K562 (cell line): ENCODE measurements at regions not wholly inside any gene's neighbourhood (a gene's known extent, or its start where the extent isn't known, plus 50 kb on each side); places are given as distances from the start of the nearest gene placed in this dataset.

Experiments
- ATAC-seq: fragments of 200-7000 bp; cut with Tn5 transposase; 3 replicates; pipeline ENCODE4 v1.9.1; 2020; ENCODE audit warnings: moderate library complexity
- BruUV-seq: library from RNA; stranded (reverse); fragments of 400-500 nt; replicated peaks from 2 replicates; lab custom pipeline; 2021; lab: Mats Ljungman, UMichigan
- CTCF ChIA-PET: fragments of 300-600 bp; formaldehyde crosslinking; extraction: SDS; loops from one replicate; lab custom pipeline; 2021; ENCODE audit warnings: low intra/inter-chr PET ratio; lab: Yijun Ruan, JAX
- POLR2A ChIA-PET: fragments of 300-600, 350-650 bp; sonication (Branson Sonifier 250); formaldehyde crosslinking; extraction: SDS; loops from one replicate; lab custom pipeline; 2021; ENCODE audit warnings: antibody characterized with exemption, inconsistent platforms; lab: Yijun Ruan, JAX
- DNase-seq, 4 experiments: peaks; one replicate each; pipeline versions ENCODE4 v3.0.0 to v3.0.0-alpha.2; 2011 to 2018; ENCODE audit warnings: low spot score in 3 of 4, mixed read lengths in 3 of 4; ENCODE audit errors: extremely low read depth in 1 of 4
- FAIRE-seq: peaks from 2 replicates; lab custom pipeline; 2011; peaks lifted over from hg19 to GRCh38; lab: Jason Lieb, UNC
- H2AFZ ChIP-seq: 2 replicates; pipeline ENCODE4 v1.6.0; 2011; ENCODE audit warnings: low read depth, low read length, control low read depth, inconsistent platforms
- H3K27ac ChIP-seq: fragments of 200-600 bp; 3 replicates; pipeline ENCODE4 v1.8.0; 2011; ENCODE audit warnings: low read depth, mild to moderate bottlenecking, control low read depth, inconsistent platforms, low read length, moderate library complexity, mixed read lengths; ENCODE audit errors: extremely low read depth
- H3K27me3 ChIP-seq, 2 experiments: fragments of 300-600 bp in 1 of 2; 2 replicates in 1 of 2; 3 replicates in 1 of 2; pipeline versions ENCODE4 v1.6.0 to v1.8.0; 2011; ENCODE audit warnings: inconsistent platforms in 2 of 2, low read length in 2 of 2, mild to moderate bottlenecking in 1 of 2, mixed read lengths in 1 of 2, moderate library complexity in 1 of 2; ENCODE audit not compliant: control insufficient read depth in 2 of 2, insufficient read depth in 2 of 2
- H3K36me3 ChIP-seq: fragments of 300-600 bp; 3 replicates; pipeline ENCODE4 v1.8.0; 2011; ENCODE audit warnings: mild to moderate bottlenecking, low read length, inconsistent platforms; ENCODE audit not compliant: control insufficient read depth, insufficient read depth
- H3K4me1 ChIP-seq, 2 experiments: fragments of 200-600 bp in 1 of 2; replicated peaks in 1 of 2; 2 replicates in 1 of 2; 3 replicates in 1 of 2; pipeline versions ENCODE4 v1.5.1 to v1.8.0; 2011; ENCODE audit warnings: inconsistent platforms in 2 of 2, low read length in 2 of 2, mild to moderate bottlenecking in 1 of 2, mixed read lengths in 1 of 2, moderate library complexity in 1 of 2; ENCODE audit not compliant: control insufficient read depth in 2 of 2, insufficient read depth in 2 of 2
- H3K4me2 ChIP-seq: 2 replicates; pipeline ENCODE4 v1.6.1; 2011; ENCODE audit warnings: low read length, control low read depth, inconsistent platforms, mixed read lengths; ENCODE audit not compliant: insufficient read depth
- H3K4me3 ChIP-seq: fragments of 200-600 bp; sonication (generic), shearing (Covaris generic); 2 replicates; pipeline ENCODE4 v1.5.1; 2016; ENCODE audit warnings: control low read depth, inconsistent platforms
- H3K79me2 ChIP-seq: fragments of 200-600 bp; 3 replicates; pipeline ENCODE4 v1.8.0; 2011; ENCODE audit warnings: low read length, inconsistent platforms; ENCODE audit not compliant: control insufficient read depth, insufficient read depth
- H3K9ac ChIP-seq, 2 experiments: 2 replicates each; pipeline versions ENCODE4 v1.6.0 to v1.6.1; 2011; ENCODE audit warnings: low read depth in 2 of 2, low read length in 2 of 2, control low read depth in 1 of 2, inconsistent platforms in 1 of 2, mild to moderate bottlenecking in 1 of 2, mixed read lengths in 1 of 2; ENCODE audit not compliant: insufficient read depth in 1 of 2
- H3K9me1 ChIP-seq: one replicate; pipeline ENCODE4 v1.6.0; 2011; ENCODE audit warnings: inconsistent platforms, mild to moderate bottlenecking, low read length, moderate library complexity; ENCODE audit not compliant: control insufficient read depth, insufficient read depth
- H3K9me3 ChIP-seq: replicated peaks from 2 replicates; pipeline ENCODE4 v1.5.1; 2011; ENCODE audit warnings: low read depth, low read length, inconsistent platforms; ENCODE audit not compliant: control insufficient read depth, insufficient read depth
- H4K20me1 ChIP-seq: replicated peaks from 2 replicates; pipeline ENCODE4 v1.6.1; 2011; ENCODE audit warnings: low read length, inconsistent platforms, mixed read lengths; ENCODE audit not compliant: control insufficient read depth, insufficient read depth
- CBFA2T2 ChIP-seq: fragments of 450-650 bp; conservative IDR thresholded peaks from 2 replicates; pipeline ENCODE4 v1.6.1; 2017; ENCODE audit warnings: mild to moderate bottlenecking
- CBFA2T3 ChIP-seq: fragments of 450-650 bp; IDR thresholded peaks from 2 replicates; pipeline ENCODE4 v1.6.1; 2017
- ELF4 ChIP-seq: fragments of 450-650 bp; formaldehyde crosslinking; IDR thresholded peaks from 2 replicates; pipeline ENCODE4 v1.4.0; 2022; ENCODE audit warnings: missing genetic modification characterization
- RAD21 ChIP-seq, 2 experiments: fragments of 250-450 bp in 1 of 2; fragments of 450-650 bp in 1 of 2; sonication (Bioruptor Pico) in 1 of 2; formaldehyde crosslinking in 1 of 2; IDR thresholded peaks in 1 of 2; conservative IDR thresholded peaks in 1 of 2; 2 replicates each; pipeline versions ENCODE4 v1.4.0 to v1.8.0; 2020 to 2022; ENCODE audit warnings: mild to moderate bottlenecking in 2 of 2, moderate library complexity in 1 of 2
- WGBS: fragments of 100-300 bp; shearing (Covaris generic); methylation state at CpG from one replicate; pipeline ENCODE4 v1.1.6; 2016; ENCODE audit warnings: low coverage, mixed read lengths; ENCODE audit not compliant: insufficient coverage; ENCODE audit errors: missing lambda C conversion rate; 5-methylcytosine and 5-hydroxymethylcytosine counted together
- in situ Hi-C: fragments of 300-500 bp; cut with MboI; formaldehyde crosslinking; loops from 4 replicates; pipeline ENCODE4 v1.15.0; 2018; ENCODE audit warnings: inconsistent platforms, mixed read lengths
- intact Hi-C: fragments of 100-400 bp; cut with micrococcal nuclease; formaldehyde crosslinking; loops from 2 replicates; pipeline ENCODE4 v1.14.2; 2022
- TF ChIP-seq, protein P1 (sequence below), 2 experiments: fragments of 450-650 bp; formaldehyde crosslinking in 1 of 2; IDR thresholded peaks; 2 replicates each; pipeline versions ENCODE4 v1.4.0 to v1.6.1; 2014 to 2020; ENCODE audit warnings: mild to moderate bottlenecking in 2 of 2, borderline replicate concordance in 1 of 2, low read depth in 1 of 2
- TF ChIP-seq, protein P2 (sequence below): fragments of 450-650 bp; IDR thresholded peaks from 2 replicates; pipeline ENCODE4 v1.6.1; 2016; ENCODE audit warnings: borderline replicate concordance
- TF ChIP-seq, protein P3 (sequence below), 3 experiments: IDR thresholded peaks in 2 of 3; conservative IDR thresholded peaks in 1 of 3; 2 replicates each; pipeline ENCODE4 v1.5.1; 2011 to 2012; ENCODE audit warnings: low read length in 3 of 3, mild to moderate bottlenecking in 3 of 3, control low read depth in 2 of 3, improper control_type of control experiment in 1 of 3, inconsistent platforms in 1 of 3, low read depth in 1 of 3, mixed read lengths in 1 of 3, moderate library complexity in 1 of 3; ENCODE audit not compliant: insufficient read depth in 2 of 3

DNA sequence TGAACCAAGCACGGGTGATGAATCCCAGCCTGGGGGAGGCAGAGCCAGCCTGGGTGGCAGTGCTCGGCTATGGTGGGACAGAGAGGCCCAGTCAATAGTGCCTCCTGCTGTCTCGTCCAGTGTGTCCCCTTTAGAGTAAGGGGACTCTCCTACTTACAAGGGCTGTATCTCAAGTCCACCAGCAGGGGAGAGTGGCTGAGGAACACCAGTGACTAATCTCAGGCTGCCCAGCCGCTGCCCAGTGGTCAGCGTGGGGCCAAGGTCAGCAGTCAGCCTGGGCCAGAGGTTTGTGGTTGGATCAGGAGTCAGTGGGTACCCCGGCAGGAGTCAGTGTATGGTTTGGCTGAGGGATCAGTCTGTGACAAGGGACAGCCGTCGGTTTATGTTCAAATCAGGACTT, 109.2 kb upstream of the RUNX3 start:
- ATAC-seq (peak; percentile 56), DNase-seq (peak in 1 of 4 experiments; percentile 37), FAIRE-seq (no peak)
- ChIA-PET POLR2A (no interaction called here), CTCF (interaction anchor here (0.7 kb wide), 1 partner anchor 190 kb away, joined by 3 read pairs; no protein-coding TSS in a partner anchor)
- no TSS peak for BruUV-seq
- H3K9me1 ChIP-seq, result no peaks in the 10 kb centered on the region
- intact Hi-C loops (loop anchor here (5.0 kb wide), 1 partner anchor 107 kb away; the partner anchor contains the start of gene RUNX3), in situ Hi-C loops (no loop called here)
- H3K4me1 ChIP-seq, result peaks cover 0 to under 1% of the 10 kb centered on the region in 2 experiments; a peak in 2 of 5 replicates
- TF ChIP-seq ELF4 (CRISPR knock-in tag) (no peak), CBFA2T2 (0 out of 2 replicates have a peak, but pooled peaks have one; percentile 8), RAD21 (CRISPR knock-in tag; conservative IDR thresholded peaks at IDR 0.05 in 1 of 2, IDR thresholded peaks at IDR 0.05 in 1 of 2) (peak in 1 of 2 experiments; percentile 30; a peak in 2 of 4 replicates), CBFA2T3 (peak; percentile 48)
- TF ChIP-seq, protein P1, sequence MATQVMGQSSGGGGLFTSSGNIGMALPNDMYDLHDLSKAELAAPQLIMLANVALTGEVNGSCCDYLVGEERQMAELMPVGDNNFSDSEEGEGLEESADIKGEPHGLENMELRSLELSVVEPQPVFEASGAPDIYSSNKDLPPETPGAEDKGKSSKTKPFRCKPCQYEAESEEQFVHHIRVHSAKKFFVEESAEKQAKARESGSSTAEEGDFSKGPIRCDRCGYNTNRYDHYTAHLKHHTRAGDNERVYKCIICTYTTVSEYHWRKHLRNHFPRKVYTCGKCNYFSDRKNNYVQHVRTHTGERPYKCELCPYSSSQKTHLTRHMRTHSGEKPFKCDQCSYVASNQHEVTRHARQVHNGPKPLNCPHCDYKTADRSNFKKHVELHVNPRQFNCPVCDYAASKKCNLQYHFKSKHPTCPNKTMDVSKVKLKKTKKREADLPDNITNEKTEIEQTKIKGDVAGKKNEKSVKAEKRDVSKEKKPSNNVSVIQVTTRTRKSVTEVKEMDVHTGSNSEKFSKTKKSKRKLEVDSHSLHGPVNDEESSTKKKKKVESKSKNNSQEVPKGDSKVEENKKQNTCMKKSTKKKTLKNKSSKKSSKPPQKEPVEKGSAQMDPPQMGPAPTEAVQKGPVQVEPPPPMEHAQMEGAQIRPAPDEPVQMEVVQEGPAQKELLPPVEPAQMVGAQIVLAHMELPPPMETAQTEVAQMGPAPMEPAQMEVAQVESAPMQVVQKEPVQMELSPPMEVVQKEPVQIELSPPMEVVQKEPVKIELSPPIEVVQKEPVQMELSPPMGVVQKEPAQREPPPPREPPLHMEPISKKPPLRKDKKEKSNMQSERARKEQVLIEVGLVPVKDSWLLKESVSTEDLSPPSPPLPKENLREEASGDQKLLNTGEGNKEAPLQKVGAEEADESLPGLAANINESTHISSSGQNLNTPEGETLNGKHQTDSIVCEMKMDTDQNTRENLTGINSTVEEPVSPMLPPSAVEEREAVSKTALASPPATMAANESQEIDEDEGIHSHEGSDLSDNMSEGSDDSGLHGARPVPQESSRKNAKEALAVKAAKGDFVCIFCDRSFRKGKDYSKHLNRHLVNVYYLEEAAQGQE (IDR thresholded peaks at IDR 0.05; ENCODE audit: borderline replicate concordance), result peak; percentile 33; the same call in 1 of the 2 replicates
- TF ChIP-seq, protein P1 (CRISPR knock-in tag; IDR thresholded peaks at IDR 0.05; ENCODE audit: low read depth), result no peak
- TF ChIP-seq, protein P2, sequence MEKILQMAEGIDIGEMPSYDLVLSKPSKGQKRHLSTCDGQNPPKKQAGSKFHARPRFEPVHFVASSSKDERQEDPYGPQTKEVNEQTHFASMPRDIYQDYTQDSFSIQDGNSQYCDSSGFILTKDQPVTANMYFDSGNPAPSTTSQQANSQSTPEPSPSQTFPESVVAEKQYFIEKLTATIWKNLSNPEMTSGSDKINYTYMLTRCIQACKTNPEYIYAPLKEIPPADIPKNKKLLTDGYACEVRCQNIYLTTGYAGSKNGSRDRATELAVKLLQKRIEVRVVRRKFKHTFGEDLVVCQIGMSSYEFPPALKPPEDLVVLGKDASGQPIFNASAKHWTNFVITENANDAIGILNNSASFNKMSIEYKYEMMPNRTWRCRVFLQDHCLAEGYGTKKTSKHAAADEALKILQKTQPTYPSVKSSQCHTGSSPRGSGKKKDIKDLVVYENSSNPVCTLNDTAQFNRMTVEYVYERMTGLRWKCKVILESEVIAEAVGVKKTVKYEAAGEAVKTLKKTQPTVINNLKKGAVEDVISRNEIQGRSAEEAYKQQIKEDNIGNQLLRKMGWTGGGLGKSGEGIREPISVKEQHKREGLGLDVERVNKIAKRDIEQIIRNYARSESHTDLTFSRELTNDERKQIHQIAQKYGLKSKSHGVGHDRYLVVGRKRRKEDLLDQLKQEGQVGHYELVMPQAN, result no peak
- TF ChIP-seq, protein P3, sequence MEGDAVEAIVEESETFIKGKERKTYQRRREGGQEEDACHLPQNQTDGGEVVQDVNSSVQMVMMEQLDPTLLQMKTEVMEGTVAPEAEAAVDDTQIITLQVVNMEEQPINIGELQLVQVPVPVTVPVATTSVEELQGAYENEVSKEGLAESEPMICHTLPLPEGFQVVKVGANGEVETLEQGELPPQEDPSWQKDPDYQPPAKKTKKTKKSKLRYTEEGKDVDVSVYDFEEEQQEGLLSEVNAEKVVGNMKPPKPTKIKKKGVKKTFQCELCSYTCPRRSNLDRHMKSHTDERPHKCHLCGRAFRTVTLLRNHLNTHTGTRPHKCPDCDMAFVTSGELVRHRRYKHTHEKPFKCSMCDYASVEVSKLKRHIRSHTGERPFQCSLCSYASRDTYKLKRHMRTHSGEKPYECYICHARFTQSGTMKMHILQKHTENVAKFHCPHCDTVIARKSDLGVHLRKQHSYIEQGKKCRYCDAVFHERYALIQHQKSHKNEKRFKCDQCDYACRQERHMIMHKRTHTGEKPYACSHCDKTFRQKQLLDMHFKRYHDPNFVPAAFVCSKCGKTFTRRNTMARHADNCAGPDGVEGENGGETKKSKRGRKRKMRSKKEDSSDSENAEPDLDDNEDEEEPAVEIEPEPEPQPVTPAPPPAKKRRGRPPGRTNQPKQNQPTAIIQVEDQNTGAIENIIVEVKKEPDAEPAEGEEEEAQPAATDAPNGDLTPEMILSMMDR (IDR thresholded peaks at IDR 0.05 in 2 of 3, conservative IDR thresholded peaks at IDR 0.05 in 1 of 3; ENCODE audit: insufficient read depth in 2 of 3, low read depth in 1 of 3, low read length in 3 of 3), result peak; percentile 48 to 65 (median 50); a peak in 5 of 6 replicates
- H3K4me2 ChIP-seq, result no peak overlapping the region
- 1% methylated on average over 8 of the region's 8 CpGs for WGBS
- H3K36me3 ChIP-seq, result no peaks in the 10 kb centered on the region
- H2AFZ ChIP-seq, result no peak overlapping the region
- no peak overlapping the region for H3K27ac ChIP-seq
- no peaks in the 10 kb centered on the region for H3K79me2 ChIP-seq
- no peaks in the 10 kb centered on the region for H3K9me3 ChIP-seq
- H3K4me3 ChIP-seq, result no peak overlapping the region
- peaks cover 9 to 56% of the 10 kb centered on the region in 2 experiments; a peak in 4 of 5 replicates for H3K27me3 ChIP-seq
- no peak overlapping the region for H3K9ac ChIP-seq
- peaks cover 9% of the 10 kb centered on the region; the same call in 1 of the 2 replicates for H4K20me1 ChIP-seq
